ENCODE measurements at regions not wholly inside any gene's neighbourhood (a gene's known extent, or its start where the extent isn't known, plus 50 kb on each side); places are given as distances from the start of the nearest gene placed in this dataset.

GRCh38 chr11:71178076-71178475, 74.3 kb downstream of the SHANK2 start:
- TF ChIP-seq NR2F2 (IDR thresholded peaks at IDR 0.05) (no peak), YY1 (IDR thresholded peaks at IDR 0.05) (no peak), RAD21 (IDR thresholded peaks at IDR 0.05) (no peak), RXRA (IDR thresholded peaks at IDR 0.05) (no peak), FOXA2 (IDR thresholded peaks at IDR 0.05) (no peak), EGR1 (IDR thresholded peaks at IDR 0.05; ENCODE audit: low read depth in 2 of 2) (no peak), FOXA1 (IDR thresholded peaks at IDR 0.05) (no peak), GABPA (IDR thresholded peaks at IDR 0.05 in 1 of 2, conservative IDR thresholded peaks at IDR 0.05 in 1 of 2) (no peak)
- TF ChIP-seq, protein P1, sequence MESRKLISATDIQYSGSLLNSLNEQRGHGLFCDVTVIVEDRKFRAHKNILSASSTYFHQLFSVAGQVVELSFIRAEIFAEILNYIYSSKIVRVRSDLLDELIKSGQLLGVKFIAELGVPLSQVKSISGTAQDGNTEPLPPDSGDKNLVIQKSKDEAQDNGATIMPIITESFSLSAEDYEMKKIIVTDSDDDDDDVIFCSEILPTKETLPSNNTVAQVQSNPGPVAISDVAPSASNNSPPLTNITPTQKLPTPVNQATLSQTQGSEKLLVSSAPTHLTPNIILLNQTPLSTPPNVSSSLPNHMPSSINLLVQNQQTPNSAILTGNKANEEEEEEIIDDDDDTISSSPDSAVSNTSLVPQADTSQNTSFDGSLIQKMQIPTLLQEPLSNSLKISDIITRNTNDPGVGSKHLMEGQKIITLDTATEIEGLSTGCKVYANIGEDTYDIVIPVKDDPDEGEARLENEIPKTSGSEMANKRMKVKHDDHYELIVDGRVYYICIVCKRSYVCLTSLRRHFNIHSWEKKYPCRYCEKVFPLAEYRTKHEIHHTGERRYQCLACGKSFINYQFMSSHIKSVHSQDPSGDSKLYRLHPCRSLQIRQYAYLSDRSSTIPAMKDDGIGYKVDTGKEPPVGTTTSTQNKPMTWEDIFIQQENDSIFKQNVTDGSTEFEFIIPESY (IDR thresholded peaks at IDR 0.05), result no peak
- TF ChIP-seq, protein P2, sequence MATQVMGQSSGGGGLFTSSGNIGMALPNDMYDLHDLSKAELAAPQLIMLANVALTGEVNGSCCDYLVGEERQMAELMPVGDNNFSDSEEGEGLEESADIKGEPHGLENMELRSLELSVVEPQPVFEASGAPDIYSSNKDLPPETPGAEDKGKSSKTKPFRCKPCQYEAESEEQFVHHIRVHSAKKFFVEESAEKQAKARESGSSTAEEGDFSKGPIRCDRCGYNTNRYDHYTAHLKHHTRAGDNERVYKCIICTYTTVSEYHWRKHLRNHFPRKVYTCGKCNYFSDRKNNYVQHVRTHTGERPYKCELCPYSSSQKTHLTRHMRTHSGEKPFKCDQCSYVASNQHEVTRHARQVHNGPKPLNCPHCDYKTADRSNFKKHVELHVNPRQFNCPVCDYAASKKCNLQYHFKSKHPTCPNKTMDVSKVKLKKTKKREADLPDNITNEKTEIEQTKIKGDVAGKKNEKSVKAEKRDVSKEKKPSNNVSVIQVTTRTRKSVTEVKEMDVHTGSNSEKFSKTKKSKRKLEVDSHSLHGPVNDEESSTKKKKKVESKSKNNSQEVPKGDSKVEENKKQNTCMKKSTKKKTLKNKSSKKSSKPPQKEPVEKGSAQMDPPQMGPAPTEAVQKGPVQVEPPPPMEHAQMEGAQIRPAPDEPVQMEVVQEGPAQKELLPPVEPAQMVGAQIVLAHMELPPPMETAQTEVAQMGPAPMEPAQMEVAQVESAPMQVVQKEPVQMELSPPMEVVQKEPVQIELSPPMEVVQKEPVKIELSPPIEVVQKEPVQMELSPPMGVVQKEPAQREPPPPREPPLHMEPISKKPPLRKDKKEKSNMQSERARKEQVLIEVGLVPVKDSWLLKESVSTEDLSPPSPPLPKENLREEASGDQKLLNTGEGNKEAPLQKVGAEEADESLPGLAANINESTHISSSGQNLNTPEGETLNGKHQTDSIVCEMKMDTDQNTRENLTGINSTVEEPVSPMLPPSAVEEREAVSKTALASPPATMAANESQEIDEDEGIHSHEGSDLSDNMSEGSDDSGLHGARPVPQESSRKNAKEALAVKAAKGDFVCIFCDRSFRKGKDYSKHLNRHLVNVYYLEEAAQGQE (IDR thresholded peaks at IDR 0.05), result no peak
- TF ChIP-seq, protein P3, sequence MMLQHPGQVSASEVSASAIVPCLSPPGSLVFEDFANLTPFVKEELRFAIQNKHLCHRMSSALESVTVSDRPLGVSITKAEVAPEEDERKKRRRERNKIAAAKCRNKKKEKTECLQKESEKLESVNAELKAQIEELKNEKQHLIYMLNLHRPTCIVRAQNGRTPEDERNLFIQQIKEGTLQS (IDR thresholded peaks at IDR 0.05), result no peak
- 90% methylated on average over 3 of the region's 3 CpGs for WGBS
- peaks cover 0 to 21% (median 16%) of the 10 kb centered on the region in 4 donors for H3K4me1 ChIP-seq (ENCODE audit: control insufficient read depth in 4 of 4, insufficient read depth in 4 of 4, low read length in 3 of 4)
- H3K27me3 ChIP-seq (ENCODE audit: control insufficient read depth in 4 of 4, insufficient read depth in 4 of 4, low read length in 3 of 4), result no peaks in the 10 kb centered on the region
- H3K9ac ChIP-seq (ENCODE audit: low read depth in 1 of 2, low read length in 2 of 2), result no peak overlapping the region
- H3K4me3 ChIP-seq (ENCODE audit: low read depth in 1 of 3, low read length in 3 of 3), result no peak overlapping the region
- H3K27ac ChIP-seq (ENCODE audit: low read depth in 1 of 2, low read length in 2 of 2), result no peak overlapping the region
- peaks cover 0 to 2% (median 0%) of the 10 kb centered on the region in 4 donors for H3K36me3 ChIP-seq (ENCODE audit: control insufficient read depth in 4 of 4, insufficient read depth in 3 of 4, low read depth in 1 of 4, low read length in 3 of 4)
- H3K9me3 ChIP-seq (ENCODE audit: control insufficient read depth in 4 of 4, low read length in 3 of 4), result no peaks in the 10 kb centered on the region
- DNase-seq (ENCODE audit: low spot score), result no peak

- WGBS, result 94% methylated on average over 2 of the region's 2 CpGs
- Histone ChIP-seq H3K36me3 (ENCODE audit: control insufficient read depth in 4 of 4, insufficient read depth in 3 of 4, low read depth in 1 of 4, low read length in 3 of 4) (no peaks in the 10 kb centered on the region), H3K4me3 (ENCODE audit: low read depth in 1 of 3, low read length in 3 of 3) (no peak overlapping the region), H3K4me1 (ENCODE audit: control insufficient read depth in 4 of 4, insufficient read depth in 4 of 4, low read length in 3 of 4) (peaks cover 0 to 21% (median 16%) of the 10 kb centered on the region in 4 donors), H3K27ac (ENCODE audit: low read depth in 1 of 2, low read length in 2 of 2) (no peak overlapping the region), H3K9ac (ENCODE audit: low read depth in 1 of 2, low read length in 2 of 2) (no peak overlapping the region), H3K9me3 (ENCODE audit: control insufficient read depth in 4 of 4, low read length in 3 of 4) (no peaks in the 10 kb centered on the region), H3K27me3 (ENCODE audit: control insufficient read depth in 4 of 4, insufficient read depth in 4 of 4, low read length in 3 of 4) (no peaks in the 10 kb centered on the region)
- no peak for DNase-seq (ENCODE audit: low spot score)
- TF ChIP-seq FOXA2 (IDR thresholded peaks at IDR 0.05), result no peak
- TF ChIP-seq, protein P1 (IDR thresholded peaks at IDR 0.05), result no peak
Measured at GRCh38 chr11:71176812-71177211, 75.6 kb downstream of the SHANK2 start.

Data from liver (tissue), 7 donors.